GM18498 (cell line): ENCODE measurements at regions not wholly inside any gene's neighbourhood (a gene's known extent, or its start where the extent isn't known, plus 50 kb on each side); places are given as distances from the start of the nearest gene placed in this dataset.

Source experiments
- ATAC-seq: cut with Tn5 transposase; IDR thresholded peaks from one replicate; pipeline ENCODE4 v1.9.1; 2021; ENCODE audit warnings: mild to moderate bottlenecking, moderate library complexity; ENCODE audit not compliant: unreplicated experiment

GRCh38 chr2:58686776-58687175 lies 445.7 kb upstream of the FANCL start:
- no peak for ATAC-seq

GRCh38 chr2:58680755-58681310 lies 439.7 kb upstream of the FANCL start:
- ATAC-seq, result no peak

GRCh38 chr2:58677748-58678147 lies 436.6 kb upstream of the FANCL start:
- no peak for ATAC-seq

- no peak for ATAC-seq
Observed at GRCh38 chr2:58671675-58672074, 430.6 kb upstream of the FANCL start.

- no peak for ATAC-seq
Observed at GRCh38 chr2:58669998-58670397, 428.9 kb upstream of the FANCL start.

GRCh38 chr2:58667137-58667774 lies 426.1 kb upstream of the FANCL start:
- no peak for ATAC-seq

GRCh38 chr2:58666323-58666970 lies 425.3 kb upstream of the FANCL start:
- ATAC-seq, result no peak

GRCh38 chr2:58665154-58665553 lies 424.0 kb upstream of the FANCL start:
- ATAC-seq, result no peak

GRCh38 chr2:58664523-58665151 lies 423.5 kb upstream of the FANCL start:
- no peak for ATAC-seq

- no peak for ATAC-seq
Observed at GRCh38 chr2:58660046-58660445, 418.9 kb upstream of the FANCL start.

GRCh38 chr2:58655152-58655551 lies 414.0 kb upstream of the FANCL start:
- ATAC-seq, result no peak

GRCh38 chr2:58651930-58652329 lies 410.8 kb upstream of the FANCL start:
- ATAC-seq, result no peak

GRCh38 chr2:58650781-58651180 lies 409.7 kb upstream of the FANCL start:
- ATAC-seq, result no peak

- no peak for ATAC-seq
Observed at GRCh38 chr2:58649756-58650155, 408.6 kb upstream of the FANCL start.

GRCh38 chr2:58645017-58645416 lies 403.9 kb upstream of the FANCL start:
- ATAC-seq, result no peak

- ATAC-seq, result no peak
Observed at GRCh38 chr2:58644451-58644850, 403.3 kb upstream of the FANCL start.

- ATAC-seq, result no peak
Observed at GRCh38 chr2:58641001-58641400, 399.9 kb upstream of the FANCL start.

- no peak for ATAC-seq
Observed at GRCh38 chr2:58640042-58640441, 398.9 kb upstream of the FANCL start.

- ATAC-seq, result no peak
Observed at GRCh38 chr2:58638256-58638805, 397.2 kb upstream of the FANCL start.

GRCh38 chr2:58636872-58637271 lies 395.7 kb upstream of the FANCL start:
- no peak for ATAC-seq

GRCh38 chr2:58635801-58636375 lies 394.8 kb upstream of the FANCL start:
- ATAC-seq, result no peak
